Mammary epithelial cell (primary cell): ENCODE measurements at regions not wholly inside any gene's neighbourhood (a gene's known extent, or its start where the extent isn't known, plus 50 kb on each side); places are given as distances from the start of the nearest gene placed in this dataset.

ENCODE experiments used
- CTCF ChIP-seq, 2 donors: IDR thresholded peaks in 1 of 2; conservative IDR thresholded peaks in 1 of 2; 2 replicates each; pipeline ENCODE4 v1.5.1; 2011 to 2012; ENCODE audit warnings: inconsistent platforms in 2 of 2, low read length in 2 of 2, mild to moderate bottlenecking in 2 of 2, control low read depth in 1 of 2, low read depth in 1 of 2; ENCODE audit not compliant: insufficient read depth in 1 of 2; ENCODE audit errors: extremely low read depth in 1 of 2
- EZH2 ChIP-seq: IDR thresholded peaks from 2 replicates; pipeline ENCODE4 v1.6.1; 2012; ENCODE audit warnings: low read length, inconsistent platforms, borderline replicate concordance

DNA sequence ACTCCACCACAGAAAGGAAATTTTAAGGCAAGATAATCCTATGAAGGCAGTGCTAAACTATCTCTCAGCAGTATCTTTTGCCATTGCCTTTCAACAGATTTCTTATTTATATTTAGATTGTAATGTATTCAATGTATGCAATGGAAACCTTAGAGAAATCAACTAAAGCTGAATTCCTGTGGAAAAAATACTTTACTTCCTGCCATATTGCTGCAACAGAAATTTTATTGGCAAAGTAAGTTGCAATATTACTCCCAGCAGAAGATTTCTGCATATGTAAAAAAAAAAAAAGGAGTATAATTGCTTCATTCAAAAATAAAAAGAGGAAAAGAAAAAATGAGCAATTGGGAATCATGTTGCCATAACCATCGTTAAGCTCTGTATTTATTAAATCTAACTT is 454.6 kb upstream of the CD180 start:
- TF ChIP-seq EZH2 (no peak), CTCF (conservative IDR thresholded peaks at IDR 0.05 in 1 of 2, IDR thresholded peaks at IDR 0.05 in 1 of 2; ENCODE audit: extremely low read depth in 1 of 2, insufficient read depth in 1 of 2, low read depth in 1 of 2, low read length in 2 of 2) (no peak)
